MM.1S (cell line): ENCODE measurements at regions not wholly inside any gene's neighbourhood (a gene's known extent, or its start where the extent isn't known, plus 50 kb on each side); places are given as distances from the start of the nearest gene placed in this dataset.

Experiments
- DNase-seq: peaks from one replicate; pipeline ENCODE4 v3.0.0-alpha.2; 2015
- H2AFZ ChIP-seq: fragments of 300-600 bp; sonication (generic); 2 replicates; pipeline ENCODE4 v1.6.0; 2016; ENCODE audit warnings: antibody characterized with exemption, low read length
- H3F3A ChIP-seq: fragments of 300-600 bp; sonication (generic); 2 replicates; pipeline ENCODE4 v1.6.1; 2016; ENCODE audit warnings: mild to moderate bottlenecking, antibody characterized with exemption, low read length, moderate library complexity, mixed read lengths; ENCODE audit not compliant: insufficient read depth
- H3K27ac ChIP-seq: fragments of 300-600 bp; sonication (generic); 2 replicates; pipeline ENCODE4 v1.5.1; 2016; ENCODE audit warnings: mild to moderate bottlenecking, low read length
- H3K27me3 ChIP-seq: fragments of 300-600 bp; sonication (generic); replicated peaks from 2 replicates; pipeline ENCODE4 v1.6.0; 2016; ENCODE audit warnings: low read length; ENCODE audit not compliant: insufficient read depth
- H3K36me3 ChIP-seq: fragments of 300-600 bp; sonication (generic); replicated peaks from 2 replicates; pipeline ENCODE4 v1.6.1; 2016; ENCODE audit warnings: mild to moderate bottlenecking, low read length, mixed read lengths; ENCODE audit not compliant: insufficient read depth
- H3K4me1 ChIP-seq: fragments of 300-600 bp; sonication (generic); 2 replicates; pipeline ENCODE4 v1.6.1; 2016; ENCODE audit warnings: low read length, mixed read lengths
- H3K4me2 ChIP-seq: fragments of 300-600 bp; sonication (generic); 2 replicates; pipeline ENCODE4 v1.6.0; 2016; ENCODE audit warnings: low read depth, low read length
- H3K4me3 ChIP-seq: fragments of 300-600 bp; sonication (generic); 2 replicates; pipeline ENCODE4 v1.5.1; 2016; ENCODE audit warnings: low read length, mixed read lengths
- H3K79me2 ChIP-seq: fragments of 300-600 bp; sonication (generic); 2 replicates; pipeline ENCODE4 v1.6.1; 2016; ENCODE audit warnings: mixed run types, low read length, mixed read lengths
- H3K9ac ChIP-seq: fragments of 300-600 bp; sonication (generic); 2 replicates; pipeline ENCODE4 v1.6.1; 2016; ENCODE audit warnings: low read length, mixed read lengths
- H3K9me2 ChIP-seq: fragments of 300-600 bp; sonication (generic); replicated peaks from 2 replicates; pipeline ENCODE4 v1.6.1; 2016; ENCODE audit warnings: mild to moderate bottlenecking, low read length, mixed read lengths; ENCODE audit not compliant: insufficient read depth
- H3K9me3 ChIP-seq: fragments of 300-600 bp; sonication (generic); replicated peaks from 2 replicates; pipeline ENCODE4 v1.6.1; 2016; ENCODE audit warnings: mild to moderate bottlenecking, low read length, mixed read lengths; ENCODE audit not compliant: insufficient read depth
- H4K20me1 ChIP-seq: fragments of 300-600 bp; sonication (generic); 2 replicates; pipeline ENCODE4 v1.6.1; 2016; ENCODE audit warnings: mild to moderate bottlenecking, low read length, moderate library complexity, mixed read lengths; ENCODE audit not compliant: insufficient read depth
- EZH2 ChIP-seq: fragments of 300-600 bp; sonication (generic); optimal IDR thresholded peaks from 2 replicates; pipeline ENCODE3; 2017; ENCODE audit warnings: low read depth, mild to moderate bottlenecking, antibody characterized with exemption, low read length, mixed read lengths
- EZH2phosphoT487 ChIP-seq: fragments of 300-600 bp; sonication (generic); IDR thresholded peaks from 2 replicates; pipeline ENCODE4 v1.6.1; 2018; ENCODE audit warnings: antibody characterized with exemption, low read length
- TF ChIP-seq, protein P1 (sequence below): fragments of 300-600 bp; sonication (generic); IDR thresholded peaks from 2 replicates; pipeline ENCODE4 v1.5.1; 2016; ENCODE audit warnings: antibody characterized with exemption, low read length, mixed read lengths

DNA sequence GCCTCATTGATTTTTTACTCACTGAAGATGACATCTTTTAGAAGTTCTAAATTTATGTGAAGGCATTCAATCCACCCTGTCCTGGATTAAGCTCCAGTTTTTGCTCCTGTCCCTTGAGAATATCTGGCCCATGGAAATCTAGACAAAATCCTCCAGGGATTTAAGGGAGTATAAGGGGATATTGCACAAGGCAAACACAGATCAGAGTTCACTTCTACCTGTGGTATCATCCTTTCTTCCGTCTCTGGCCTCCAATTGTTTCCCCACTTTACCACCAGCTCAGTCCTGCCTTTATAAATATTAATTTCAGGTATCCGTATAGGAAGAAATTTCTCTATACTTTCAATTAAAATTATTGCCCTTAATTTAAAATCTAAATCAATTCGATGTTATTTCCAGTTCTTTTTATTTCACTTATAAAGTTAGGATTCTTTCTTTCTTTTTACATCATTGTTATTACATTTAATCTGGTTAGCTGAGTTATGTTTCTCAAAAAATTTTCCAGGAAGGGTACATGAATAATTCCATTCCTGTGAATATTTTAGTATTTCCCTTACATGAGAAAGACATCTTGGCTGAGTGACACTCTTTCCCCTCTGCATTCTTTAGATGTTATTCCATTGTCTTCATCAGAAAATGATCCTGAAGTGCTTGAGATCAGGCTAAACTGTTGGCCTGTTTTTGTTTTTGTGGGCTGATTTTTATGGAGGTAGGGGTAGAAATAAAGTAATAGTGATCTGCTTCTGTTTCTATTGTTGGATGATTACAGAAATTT lies 194.3 kb upstream of the MAP3K1 start:
- TF ChIP-seq, protein P1, sequence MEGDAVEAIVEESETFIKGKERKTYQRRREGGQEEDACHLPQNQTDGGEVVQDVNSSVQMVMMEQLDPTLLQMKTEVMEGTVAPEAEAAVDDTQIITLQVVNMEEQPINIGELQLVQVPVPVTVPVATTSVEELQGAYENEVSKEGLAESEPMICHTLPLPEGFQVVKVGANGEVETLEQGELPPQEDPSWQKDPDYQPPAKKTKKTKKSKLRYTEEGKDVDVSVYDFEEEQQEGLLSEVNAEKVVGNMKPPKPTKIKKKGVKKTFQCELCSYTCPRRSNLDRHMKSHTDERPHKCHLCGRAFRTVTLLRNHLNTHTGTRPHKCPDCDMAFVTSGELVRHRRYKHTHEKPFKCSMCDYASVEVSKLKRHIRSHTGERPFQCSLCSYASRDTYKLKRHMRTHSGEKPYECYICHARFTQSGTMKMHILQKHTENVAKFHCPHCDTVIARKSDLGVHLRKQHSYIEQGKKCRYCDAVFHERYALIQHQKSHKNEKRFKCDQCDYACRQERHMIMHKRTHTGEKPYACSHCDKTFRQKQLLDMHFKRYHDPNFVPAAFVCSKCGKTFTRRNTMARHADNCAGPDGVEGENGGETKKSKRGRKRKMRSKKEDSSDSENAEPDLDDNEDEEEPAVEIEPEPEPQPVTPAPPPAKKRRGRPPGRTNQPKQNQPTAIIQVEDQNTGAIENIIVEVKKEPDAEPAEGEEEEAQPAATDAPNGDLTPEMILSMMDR: no peak
- TF ChIP-seq EZH2 (no peak), EZH2phosphoT487 (no peak)
- H2AFZ ChIP-seq: no peak overlapping the region
- H3K4me1 ChIP-seq: no peaks in the 10 kb centered on the region
- H3K79me2 ChIP-seq: no peaks in the 10 kb centered on the region
- H3K4me2 ChIP-seq: no peak overlapping the region
- H3K9me2 ChIP-seq: no peaks in the 10 kb centered on the region
- H3K9me3 ChIP-seq: no peaks in the 10 kb centered on the region
- DNase-seq: no peak
- no peak overlapping the region for H3K9ac ChIP-seq
- H3K4me3 ChIP-seq: no peak overlapping the region
- no peaks in the 10 kb centered on the region for H3K27me3 ChIP-seq
- H3K36me3 ChIP-seq: no peaks in the 10 kb centered on the region
- H3F3A ChIP-seq: no peaks in the 10 kb centered on the region
- H3K27ac ChIP-seq: no peak overlapping the region
- H4K20me1 ChIP-seq: no peaks in the 10 kb centered on the region

DNA sequence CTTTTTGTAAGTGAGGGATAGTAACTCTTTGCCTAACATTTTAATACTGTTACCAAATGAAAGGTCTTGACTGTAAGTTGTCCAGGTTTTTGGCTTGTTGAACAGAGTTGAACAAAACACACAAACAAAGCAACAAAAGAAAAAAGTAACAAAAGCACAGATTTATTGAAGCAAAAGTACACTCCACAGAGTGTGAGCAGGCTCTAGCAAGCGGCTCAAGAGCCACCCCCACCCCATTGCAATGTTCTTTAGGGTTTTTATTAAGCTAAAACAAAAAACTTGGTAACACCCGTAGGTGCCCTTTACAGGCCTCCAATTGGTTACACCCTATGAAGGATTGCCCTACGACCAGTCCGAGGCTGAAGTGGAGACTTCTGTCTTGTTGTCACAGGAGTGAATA lies 197.4 kb upstream of the MAP3K1 start:
- H4K20me1 ChIP-seq: no peaks in the 10 kb centered on the region

DNA sequence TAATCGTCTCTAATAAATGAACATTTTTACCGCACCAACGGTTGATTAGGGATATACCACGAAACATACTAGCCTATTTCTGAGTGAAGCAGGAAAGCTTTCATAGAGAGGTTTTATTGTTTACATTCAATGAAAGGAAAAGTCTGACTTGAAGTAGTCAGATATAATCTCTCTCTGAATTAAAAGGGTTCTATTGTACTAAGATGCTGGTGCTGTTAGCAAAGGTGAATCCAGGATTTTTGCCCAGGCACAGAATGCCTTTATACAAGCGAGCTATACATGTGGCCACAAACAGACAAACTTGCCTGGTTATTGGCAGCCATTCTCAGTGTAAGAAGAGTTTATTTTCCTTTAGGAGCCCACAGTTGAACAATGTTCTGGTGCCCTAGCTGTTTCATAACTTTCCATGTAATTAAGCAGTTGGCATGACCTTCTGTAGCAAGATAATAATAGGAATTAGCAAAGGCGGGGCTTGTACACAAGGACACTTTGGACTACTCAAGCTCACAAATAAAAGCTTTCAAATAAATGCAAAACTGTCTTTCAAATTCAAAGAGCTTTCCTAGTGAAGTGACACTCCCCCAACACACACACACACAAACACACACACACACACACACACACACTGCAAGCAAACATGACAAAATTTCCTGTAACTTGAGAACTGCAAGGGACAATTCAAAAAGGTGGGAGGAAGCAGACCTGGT lies 198.7 kb upstream of the MAP3K1 start:
- H4K20me1 ChIP-seq: no peaks in the 10 kb centered on the region
- peaks cover 22% of the 10 kb centered on the region for H3K4me1 ChIP-seq
- H2AFZ ChIP-seq: no peak overlapping the region
- H3K9ac ChIP-seq: no peak overlapping the region
- no peak overlapping the region for H3K4me2 ChIP-seq
- no peaks in the 10 kb centered on the region for H3K9me3 ChIP-seq
- H3K4me3 ChIP-seq: no peak overlapping the region
- H3F3A ChIP-seq: no peaks in the 10 kb centered on the region
- no peak overlapping the region for H3K27ac ChIP-seq
- TF ChIP-seq, protein P1: no peak
- TF ChIP-seq EZH2phosphoT487 (no peak), EZH2 (no peak)
- H3K9me2 ChIP-seq: no peaks in the 10 kb centered on the region
- no peak for DNase-seq
- H3K27me3 ChIP-seq: no peaks in the 10 kb centered on the region
- no peaks in the 10 kb centered on the region for H3K36me3 ChIP-seq
- no peaks in the 10 kb centered on the region for H3K79me2 ChIP-seq

More for the DNA sequence above, 197.4 kb upstream of the MAP3K1 start:
- Histone ChIP-seq H3K4me3 (no peak overlapping the region), H3K27me3 (no peaks in the 10 kb centered on the region), H3K79me2 (no peaks in the 10 kb centered on the region), H3K4me2 (no peak overlapping the region), H3K9ac (no peak overlapping the region), H3K9me2 (no peaks in the 10 kb centered on the region), H3K36me3 (no peaks in the 10 kb centered on the region), H3F3A (no peaks in the 10 kb centered on the region), H2AFZ (no peak overlapping the region), H3K27ac (no peak overlapping the region), H3K9me3 (no peaks in the 10 kb centered on the region), H3K4me1 (peaks cover 12% of the 10 kb centered on the region; the same call in 1 of the 2 replicates)
- no peak for DNase-seq
- TF ChIP-seq EZH2: no peak
